ENCODE measurements at regions not wholly inside any gene's neighbourhood (a gene's known extent, or its start where the extent isn't known, plus 50 kb on each side); places are given as distances from the start of the nearest gene placed in this dataset.
"Not testable (repeated sequence)": the region's sequence is repeated elsewhere in the genome, so short reads cannot be mapped to it uniquely, and the experiment has no call there.

DNA sequence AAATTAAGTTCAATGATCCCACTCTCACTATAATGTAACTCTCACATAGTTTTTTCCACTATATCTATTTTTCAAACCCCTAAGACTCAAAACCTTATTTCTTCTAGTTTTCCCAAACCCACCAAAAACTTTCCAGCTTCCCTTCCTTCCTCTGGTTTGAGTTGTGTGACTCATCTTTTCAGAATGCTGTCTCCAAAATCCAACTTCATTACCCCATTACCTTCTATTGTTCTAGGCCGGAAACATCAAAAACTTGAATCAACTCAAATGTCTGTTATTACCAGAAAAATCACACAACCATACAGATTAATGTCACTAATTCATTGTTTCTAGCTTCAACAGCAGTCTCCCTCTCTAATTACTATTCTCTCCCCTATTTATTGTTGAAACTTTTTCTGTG, 1090.3 kb downstream of the HACE1 start:
- no peak for DNase-seq (ENCODE audit: low read depth)

DNA sequence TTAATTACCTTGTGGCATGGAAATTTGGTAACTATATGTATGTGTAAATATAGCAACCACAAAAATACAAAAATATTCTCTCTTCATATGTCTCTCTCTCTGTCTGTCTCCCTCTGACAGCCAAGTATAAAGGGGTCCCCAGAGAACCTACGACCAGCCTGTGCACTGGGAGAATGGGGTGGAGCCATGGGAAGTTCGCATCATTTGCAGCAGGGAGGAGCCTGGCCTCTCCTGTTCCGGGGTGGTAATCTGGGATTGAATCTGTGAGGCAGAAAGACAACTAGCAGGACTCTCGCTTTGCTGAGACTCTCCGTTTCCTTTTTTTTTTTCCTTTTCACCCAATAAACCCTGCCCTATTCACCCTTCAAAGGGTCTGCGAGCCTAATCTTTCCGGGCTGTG, 1109.1 kb downstream of the HACE1 start:
- DNase-seq (ENCODE audit: low read depth) = no peak

DNA sequence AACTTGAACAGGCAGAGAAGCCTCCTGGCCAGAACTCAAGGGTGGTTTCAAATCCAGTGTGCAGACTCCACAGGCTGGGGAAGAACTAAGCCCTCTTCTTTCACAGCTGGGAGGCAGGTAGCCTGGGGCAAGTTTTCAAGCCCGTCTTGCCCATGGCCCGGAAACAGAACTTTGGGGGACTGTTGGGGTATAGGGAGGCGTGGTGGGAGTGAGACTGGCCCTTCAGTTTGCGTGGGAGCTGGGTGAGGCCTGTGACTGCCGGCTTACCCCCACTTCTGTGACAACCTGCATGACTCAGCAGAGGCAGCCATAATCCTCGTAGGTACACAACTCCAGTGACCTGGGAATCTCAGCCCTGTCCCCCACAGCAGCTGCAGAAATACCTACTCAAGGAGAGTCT, 1125.7 kb downstream of the HACE1 start:
- DNase-seq (ENCODE audit: low read depth) = no peak

DNA sequence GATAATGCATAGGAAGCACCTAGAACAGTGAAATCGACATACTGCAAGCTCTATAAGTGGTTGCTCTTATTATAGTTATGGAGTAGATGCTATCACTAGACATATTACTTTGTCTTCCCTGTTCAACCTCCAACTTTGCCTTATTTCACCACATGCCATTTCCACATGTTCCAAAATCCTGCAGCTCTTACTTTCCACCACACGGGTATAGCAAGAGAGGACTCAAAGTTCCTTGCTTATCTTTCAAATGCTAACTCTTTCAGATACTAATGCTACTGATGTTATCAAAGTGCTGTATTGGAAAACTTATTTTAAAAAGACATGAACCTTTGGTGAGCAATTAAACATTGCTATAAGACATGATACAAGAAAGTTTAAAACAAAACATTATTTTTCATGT, 1130.1 kb downstream of the HACE1 start:
- no peak for DNase-seq (ENCODE audit: low read depth)

DNA sequence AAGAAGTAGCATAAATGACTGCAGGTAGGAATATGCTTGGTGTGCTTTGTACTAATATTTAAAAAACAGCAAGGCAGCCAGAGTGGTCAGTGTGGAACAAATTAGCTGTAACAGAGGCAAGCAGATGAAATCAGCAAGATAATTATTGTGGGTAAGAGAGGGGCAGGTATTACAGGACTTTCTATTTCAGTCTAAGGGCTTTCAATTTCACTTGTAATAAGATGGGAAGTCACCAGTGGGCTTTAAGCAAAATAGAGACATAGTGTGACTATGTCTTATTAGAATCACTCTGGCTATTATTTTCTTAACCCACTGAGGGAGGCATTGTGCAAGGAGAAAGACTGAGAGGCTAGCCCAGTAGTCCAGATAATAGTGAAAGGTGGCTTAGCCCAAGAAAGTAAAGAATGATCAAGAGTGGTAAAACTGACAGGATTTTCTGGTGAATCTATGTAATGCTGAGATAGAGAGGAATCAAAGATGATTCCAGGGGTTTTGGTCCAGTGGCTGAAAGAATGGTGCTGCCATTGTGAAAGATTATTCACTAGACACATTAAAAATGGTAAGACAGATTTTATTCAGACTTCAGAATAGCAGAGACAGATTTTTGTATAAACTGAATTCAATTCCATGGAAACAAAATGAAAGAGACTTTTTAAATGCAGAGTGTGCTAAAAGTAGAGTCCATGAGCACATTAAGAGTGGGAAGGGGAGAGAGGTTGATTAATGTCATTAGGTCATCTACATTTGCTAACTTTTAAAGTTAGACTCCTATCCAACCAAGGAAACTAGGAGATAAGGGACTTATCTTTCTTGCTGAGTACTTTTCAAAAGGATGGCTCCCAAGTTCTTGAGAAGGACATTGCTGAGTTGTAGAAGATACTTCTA, 1136.0 kb downstream of the HACE1 start:
- no peak for DNase-seq (ENCODE audit: low read depth)

DNA sequence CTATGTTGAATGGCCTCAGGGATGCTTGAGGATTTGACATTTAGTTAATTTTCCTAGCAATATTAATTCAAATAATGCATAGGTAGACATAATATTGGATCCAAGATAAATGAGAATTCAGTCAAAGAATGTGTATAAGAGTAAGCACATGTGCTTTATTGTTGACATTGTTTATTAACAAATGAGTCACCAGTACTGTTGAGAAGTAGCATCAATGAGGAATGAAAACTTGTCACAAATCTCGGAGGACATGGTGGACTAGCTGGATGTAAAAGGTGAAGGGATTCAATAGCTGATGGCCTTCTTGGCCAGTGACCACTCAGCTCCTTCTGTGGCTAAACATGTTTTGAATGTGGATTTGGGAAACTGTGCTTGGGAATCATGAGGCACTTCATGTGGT, 1137.0 kb downstream of the HACE1 start:
- DNase-seq (ENCODE audit: low read depth) = no peak

DNA sequence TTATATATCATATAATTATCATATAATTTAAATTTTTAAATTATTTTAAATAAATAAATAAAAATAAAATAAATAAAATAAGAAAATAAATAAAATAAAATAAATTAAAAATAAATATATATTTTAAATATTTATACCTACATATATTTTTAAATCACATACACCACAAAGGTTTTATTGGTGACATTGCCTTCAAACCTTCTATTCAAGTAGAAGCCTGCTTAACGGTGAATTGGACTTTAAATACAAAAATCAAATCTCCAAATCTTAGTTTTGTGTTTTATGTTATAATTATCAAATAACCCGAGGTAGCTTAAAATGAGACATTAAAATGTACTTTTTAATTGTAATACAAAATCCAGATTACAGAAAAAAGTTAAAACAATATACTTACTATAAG, 1137.8 kb downstream of the HACE1 start:
- no peak for DNase-seq (ENCODE audit: low read depth)

DNA sequence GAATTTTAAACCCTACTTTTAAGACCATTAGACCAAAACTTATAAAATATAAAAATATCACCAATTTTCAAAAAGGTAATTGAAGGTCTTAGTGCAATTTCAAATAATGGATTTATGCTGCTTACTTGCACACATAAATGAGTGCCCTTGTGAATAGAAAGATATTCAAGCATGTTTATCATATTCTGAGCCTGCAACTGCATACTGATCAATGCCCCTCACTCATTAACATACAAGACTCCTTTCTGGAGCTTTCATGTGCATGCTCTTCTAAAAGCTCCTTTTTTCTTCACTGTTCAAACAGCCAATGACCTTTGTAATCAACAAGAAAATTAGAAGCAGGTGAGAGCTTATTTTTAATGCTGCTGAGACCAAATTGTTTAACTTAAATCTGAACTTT, 1139.3 kb downstream of the HACE1 start:
- DNase-seq (ENCODE audit: low read depth) = no peak

DNA sequence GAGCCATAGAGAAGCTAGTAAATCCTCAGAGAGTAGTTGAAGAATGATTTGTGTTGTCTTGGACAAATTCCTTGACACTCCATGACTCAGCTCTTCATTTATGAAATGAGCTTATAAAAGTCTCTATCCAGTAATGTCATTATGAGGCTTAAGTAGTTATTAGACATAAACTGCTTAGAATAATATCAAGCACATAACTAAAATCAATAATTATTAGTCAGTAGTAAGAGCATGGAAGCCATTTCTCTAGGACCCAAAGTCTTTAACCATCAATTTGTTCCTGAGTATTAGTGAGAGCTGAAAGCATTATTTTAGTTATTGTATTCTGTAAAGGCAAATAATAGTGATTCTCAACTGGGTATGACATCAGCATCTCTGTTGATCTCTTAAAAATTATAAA, 1140.2 kb downstream of the HACE1 start:
- DNase-seq (ENCODE audit: low read depth) = no peak

DNA sequence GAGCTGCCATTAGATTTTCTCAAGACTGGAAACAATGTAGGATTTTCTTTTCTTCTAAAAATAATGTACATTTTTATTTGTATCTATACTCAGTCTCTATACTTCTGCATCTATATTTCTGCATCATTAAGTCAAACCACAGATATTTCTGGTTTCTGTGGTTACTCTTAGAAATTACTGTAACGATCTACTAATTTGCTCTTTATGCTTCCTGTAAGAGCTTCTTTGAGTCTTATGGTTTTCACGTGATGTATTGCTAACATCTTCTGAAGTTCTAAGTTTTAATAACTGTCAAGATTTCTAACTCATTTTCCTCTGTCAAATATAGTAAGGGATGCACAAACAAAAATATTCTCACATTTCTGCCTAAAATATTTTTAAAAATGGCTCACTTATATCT, 1144.5 kb downstream of the HACE1 start:
- no peak for DNase-seq (ENCODE audit: low read depth)

DNA sequence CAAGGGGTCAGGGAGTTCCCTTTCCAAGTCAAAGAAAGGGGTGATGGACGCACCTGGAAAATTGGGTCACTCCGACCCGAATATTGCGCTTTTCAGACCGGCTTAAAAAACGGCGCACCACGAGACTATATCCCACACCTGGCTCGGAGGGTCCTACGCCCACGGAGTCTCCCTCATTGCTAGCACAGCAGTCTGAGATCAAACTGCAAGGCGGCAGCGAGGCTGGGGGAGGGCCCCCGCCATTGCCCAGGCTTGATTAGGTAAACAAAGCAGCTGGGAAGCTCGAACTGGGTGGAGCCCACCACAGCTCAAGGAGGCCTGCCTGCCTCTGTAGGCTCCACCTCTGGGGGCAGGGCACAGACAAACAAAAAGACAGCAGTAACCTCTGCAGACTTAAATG, 1150.5 kb downstream of the HACE1 start:
- DNase-seq (ENCODE audit: low read depth) = not testable (repeated sequence)

DNA sequence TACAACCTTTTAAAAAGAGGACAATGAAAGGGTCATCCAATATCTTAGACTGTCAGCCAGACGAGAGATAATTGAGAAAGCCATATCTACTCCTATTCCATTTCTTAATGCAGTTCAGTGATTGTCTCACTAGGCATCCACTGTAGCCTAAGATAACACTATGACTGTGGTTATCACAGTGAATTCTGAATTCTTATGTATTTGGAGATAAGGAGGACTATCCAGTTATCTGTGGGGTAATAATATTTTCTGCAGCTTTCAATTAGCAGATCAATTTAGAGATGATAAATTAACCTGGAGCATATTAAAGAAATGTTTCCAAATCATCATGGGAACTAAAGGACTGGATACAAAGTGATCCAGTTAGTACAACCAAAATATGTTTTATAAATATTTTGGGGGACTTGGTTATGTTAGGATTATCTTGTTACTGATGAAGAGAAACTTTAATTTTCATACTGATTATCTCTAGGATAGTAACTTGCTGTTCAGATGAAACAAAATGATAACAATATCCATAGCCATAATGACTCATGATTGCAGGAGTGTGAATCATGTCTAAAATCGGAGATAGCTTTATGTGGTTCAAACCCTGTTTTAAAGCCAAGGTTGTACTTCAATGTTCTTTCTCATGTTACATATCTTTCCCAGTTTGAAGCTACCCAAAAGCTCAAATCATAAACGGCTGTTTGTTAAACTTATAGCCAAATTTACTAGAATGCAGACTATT, 1152.0 kb downstream of the HACE1 start:
- no peak for DNase-seq (ENCODE audit: low read depth)

DNA sequence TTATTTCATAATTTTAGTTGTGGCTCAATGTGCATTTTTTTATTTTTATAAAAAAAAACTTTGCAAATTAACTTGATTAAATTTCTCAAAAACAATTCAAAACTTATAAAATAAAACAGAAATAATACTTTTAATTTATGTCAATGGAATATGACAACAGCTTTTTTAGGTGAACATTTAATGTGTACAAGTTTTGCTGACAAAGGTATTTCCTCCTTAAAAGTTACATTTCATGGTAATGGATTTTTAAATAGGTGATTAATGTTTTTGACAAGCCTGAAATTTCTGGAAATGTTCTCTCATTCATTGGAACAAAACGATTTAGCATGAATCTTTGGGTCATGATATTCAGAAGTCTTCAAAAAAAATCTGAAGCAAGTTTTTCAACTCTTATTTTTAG, 1160.0 kb downstream of the HACE1 start:
- no peak for DNase-seq (ENCODE audit: low read depth)

DNA sequence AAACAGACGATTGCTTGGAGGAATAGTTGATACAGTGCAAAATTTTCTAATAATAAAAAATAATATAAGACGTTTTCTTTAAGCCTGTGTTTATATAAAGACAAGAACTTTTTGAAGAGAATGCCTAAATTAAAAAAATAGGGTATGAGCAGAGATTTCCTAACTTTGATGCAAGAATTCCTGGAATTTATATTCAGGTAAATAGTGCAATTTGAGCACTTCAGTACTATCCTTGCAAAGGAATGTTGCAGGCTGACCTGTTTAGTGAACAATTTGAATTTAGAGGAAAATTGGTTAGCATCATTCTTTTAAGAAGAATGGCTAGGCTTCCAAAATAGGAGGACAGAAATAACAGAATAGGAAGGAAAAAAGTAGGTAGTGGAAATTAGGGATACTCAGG, 1172.3 kb downstream of the HACE1 start:
- no peak for DNase-seq (ENCODE audit: low read depth)

DNA sequence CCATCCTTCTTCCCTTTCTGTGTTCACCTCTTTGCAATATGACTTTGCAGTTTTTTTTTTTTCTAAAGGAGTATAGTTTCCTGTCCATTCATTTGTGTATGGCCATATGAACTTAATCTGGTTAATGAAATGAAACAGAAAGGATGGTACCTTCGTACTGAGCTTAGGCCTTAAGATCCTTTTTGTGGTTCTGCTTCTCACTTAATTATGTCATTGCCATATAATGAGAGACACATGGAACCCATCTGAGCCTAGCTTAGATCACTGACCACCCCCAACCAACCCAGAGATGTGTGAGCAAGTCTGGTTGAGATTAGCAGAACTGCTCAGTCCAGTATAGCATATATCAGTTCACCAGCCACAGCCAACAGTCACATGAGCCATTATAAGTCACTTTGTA, 1179.6 kb downstream of the HACE1 start:
- DNase-seq (ENCODE audit: low read depth) = no peak

DNA sequence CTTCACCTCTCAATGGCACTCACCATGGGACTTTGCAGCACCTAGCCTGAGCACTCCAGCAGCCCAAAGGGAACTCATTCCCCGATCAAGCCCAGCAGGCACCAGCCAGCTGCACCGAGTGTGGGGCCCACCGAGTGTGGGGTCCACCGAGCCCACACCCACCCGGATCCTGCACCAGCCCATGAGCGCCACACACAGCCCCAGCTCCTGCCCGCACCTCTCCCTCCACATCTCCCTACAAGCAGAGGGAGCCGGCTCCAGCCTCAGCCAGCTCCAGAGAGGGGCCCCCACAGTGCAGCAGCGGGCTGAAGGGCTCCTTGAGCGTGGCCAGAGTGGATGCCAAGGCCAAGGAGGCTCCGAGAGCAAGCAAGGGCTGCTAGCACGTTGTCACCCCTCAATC, 1182.4 kb downstream of the HACE1 start:
- no peak for DNase-seq (ENCODE audit: low read depth)

DNA sequence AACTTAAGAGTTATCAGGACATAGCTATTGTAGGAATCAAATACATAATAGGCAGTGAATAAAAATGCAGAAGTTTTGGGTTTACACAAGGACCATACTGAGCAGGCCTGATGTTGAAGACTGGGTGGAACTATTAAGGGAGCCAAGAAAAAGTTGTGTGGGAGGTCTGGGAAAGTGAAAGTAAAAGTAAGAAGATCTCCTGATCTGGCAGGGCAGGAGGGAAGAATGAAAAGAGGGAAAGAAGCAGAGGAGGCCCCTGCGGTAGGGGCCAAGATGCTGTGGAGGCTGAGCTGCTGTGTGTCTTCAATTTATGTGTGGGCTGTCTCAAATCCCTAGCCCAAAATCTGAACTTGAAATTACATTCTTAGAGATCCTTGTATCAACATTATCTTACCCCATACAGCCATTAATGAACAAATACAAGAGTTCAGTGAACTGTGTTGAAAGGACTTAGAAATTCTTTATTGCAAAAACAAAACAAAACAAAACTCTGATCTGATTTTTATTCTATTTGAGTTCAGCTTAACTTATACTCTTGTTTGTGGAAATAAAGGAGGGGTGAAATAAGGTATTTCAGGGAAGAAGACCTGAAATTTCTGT, 1183.8 kb downstream of the HACE1 start:
- no peak for DNase-seq (ENCODE audit: low read depth)

DNA sequence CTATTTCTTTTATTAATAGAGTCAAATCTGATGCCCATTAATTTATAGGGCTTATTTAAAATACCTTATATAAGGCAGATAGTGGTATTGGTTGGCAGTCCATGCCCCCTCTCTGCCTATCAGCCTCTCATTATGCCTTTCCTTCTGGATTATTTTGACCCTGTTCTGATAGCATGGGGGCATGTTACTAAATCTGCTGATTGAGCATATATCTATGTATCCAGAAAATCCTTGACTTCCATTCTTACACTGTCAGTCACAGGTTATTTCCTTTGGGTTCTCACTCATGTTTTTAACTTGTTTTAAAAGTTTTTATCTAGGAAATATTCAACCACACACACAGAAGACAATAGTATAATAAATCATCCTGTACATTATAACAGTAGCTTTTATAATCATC, 1184.9 kb downstream of the HACE1 start:
- DNase-seq (ENCODE audit: low read depth) = no peak

DNA sequence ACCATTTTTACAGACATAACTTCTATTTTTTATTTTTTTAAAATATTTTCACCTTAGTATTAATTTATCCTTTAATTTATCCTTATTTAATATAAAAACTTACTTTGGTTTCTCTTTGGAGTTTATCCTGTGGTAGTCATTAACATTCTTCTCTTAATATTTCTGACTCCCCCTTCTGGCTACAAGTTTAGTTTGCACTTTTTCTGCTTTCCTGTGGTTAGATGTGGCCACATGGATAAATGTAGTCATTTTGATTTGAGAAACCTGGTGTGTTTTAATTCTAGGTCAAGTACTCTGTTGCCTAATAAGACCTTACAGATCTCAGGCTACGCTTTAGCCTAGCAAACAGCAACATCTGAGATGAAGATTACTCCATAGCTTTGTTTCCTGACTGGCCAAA, 1187.5 kb downstream of the HACE1 start:
- DNase-seq (ENCODE audit: low read depth) = no peak

DNA sequence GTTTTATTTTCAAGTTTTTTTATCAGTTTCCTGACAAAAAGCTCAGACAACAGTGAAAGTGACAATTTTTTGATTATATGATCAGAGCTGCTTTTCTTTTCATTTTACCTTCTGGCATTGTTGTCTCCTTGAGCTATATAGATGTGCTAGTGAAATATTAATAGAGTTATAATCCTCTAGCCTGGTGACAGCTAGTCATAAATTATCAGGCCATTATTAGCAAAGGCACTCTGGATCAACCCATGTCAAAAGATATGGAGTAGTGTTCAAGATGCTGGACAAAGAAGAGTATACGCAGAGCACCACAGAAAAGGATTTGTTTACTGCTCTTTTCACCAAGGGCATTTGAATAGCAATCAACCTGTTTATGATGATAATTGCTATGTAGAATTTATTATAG, 1230.1 kb downstream of the HACE1 start:
- DNase-seq (ENCODE audit: low read depth) = no peak

DNA sequence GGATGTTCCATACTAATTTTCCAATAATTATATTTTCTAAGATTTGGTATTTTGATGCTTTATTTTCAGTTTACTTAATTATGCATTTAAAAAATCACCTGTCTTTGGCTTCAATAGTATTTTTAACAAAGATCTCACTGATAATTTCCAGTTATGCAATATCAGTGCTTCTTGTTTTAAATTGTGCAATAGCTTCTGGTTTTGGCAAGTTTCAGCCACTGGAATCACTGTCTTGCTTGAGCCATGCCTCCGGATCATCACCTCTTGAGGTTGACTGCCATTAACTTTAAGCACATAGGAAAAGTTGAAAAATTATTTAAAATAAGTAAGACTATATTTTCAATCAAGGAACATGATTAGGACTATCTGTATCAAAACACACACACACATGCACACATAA, 1242.1 kb downstream of the HACE1 start:
- DNase-seq (ENCODE audit: low read depth) = no peak

DNA sequence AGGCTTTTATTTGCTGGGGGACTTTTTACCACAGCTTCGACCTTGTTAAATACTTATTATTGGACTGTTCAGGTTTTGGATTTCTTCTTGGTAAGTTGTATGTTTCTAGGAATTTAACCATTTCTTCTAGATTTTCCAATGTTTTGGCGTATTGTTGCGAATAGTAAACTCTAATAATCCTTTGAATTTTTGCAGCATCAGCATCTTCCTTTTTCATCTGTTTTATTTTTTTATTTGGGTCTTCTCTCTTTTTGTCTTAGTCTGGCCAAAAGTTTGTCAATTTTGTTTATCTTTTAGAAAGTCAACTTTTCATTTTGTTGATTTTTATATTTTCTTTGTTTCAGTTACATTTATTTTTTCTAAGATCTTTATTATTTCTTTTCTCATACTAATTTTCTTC, 1272.0 kb downstream of the HACE1 start:
- DNase-seq (ENCODE audit: low read depth) = no peak

DNA sequence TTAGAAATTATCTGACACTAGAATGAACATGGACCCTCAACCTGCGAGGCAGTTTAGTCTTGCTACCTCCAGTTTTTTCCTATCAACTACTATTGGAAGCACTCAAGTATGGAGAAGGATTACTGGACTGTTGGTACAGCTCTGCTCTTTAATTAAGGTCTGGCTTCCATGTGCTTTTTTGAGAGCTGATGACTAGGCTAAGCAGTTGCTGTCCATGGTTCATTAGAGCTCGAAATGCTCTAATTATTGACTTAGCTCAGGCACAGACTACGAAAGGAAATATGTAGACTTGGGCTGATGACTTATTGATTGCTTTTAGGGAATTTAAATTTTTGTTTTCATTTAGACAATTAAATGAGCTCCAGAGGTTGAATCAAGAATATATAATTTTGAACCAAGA, 1281.6 kb downstream of the HACE1 start:
- DNase-seq (ENCODE audit: low read depth) = no peak

Measured in activated T-cell treated with anti-CD3 and anti-CD28 coated beads for 24 hours (primary cell).